GM12892 (cell line): ENCODE measurements at regions not wholly inside any gene's neighbourhood (a gene's known extent, or its start where the extent isn't known, plus 50 kb on each side); places are given as distances from the start of the nearest gene placed in this dataset.

Experiments used
- POLR2A ChIP-seq: IDR thresholded peaks from 2 replicates; pipeline ENCODE4 v1.6.1; 2011; ENCODE audit warnings: low read depth, low read length, control low read depth
- POLR2AphosphoS5 ChIP-seq: IDR thresholded peaks from 2 replicates; pipeline ENCODE4 v1.6.1; 2011; ENCODE audit warnings: low read depth, low read length, control low read depth
- TAF1 ChIP-seq: IDR thresholded peaks from 2 replicates; pipeline ENCODE4 v1.6.1; 2011; ENCODE audit warnings: low read depth, mild to moderate bottlenecking, control low read depth, low read length, borderline replicate concordance

- TF ChIP-seq POLR2A (no peak), POLR2AphosphoS5 (no peak), TAF1 (no peak)
These were observed 397.0 kb downstream of the FRK start for GRCh38 chr6:115663681-115664080.
